Fibroblast of villous mesenchyme (primary cell): ENCODE measurements at regions not wholly inside any gene's neighbourhood (a gene's known extent, or its start where the extent isn't known, plus 50 kb on each side); places are given as distances from the start of the nearest gene placed in this dataset.
"Not testable (repeated sequence)": the region's sequence is repeated elsewhere in the genome, so short reads cannot be mapped to it uniquely, and the experiment has no call there.

ENCODE experiments used
- DNase-seq: peaks from one replicate; pipeline ENCODE4 v3.0.0-alpha.2; 2010; ENCODE audit warnings: low read depth
- H3K4me3 ChIP-seq: 2 replicates; pipeline ENCODE4 v1.5.1; 2011; ENCODE audit warnings: low read depth, mild to moderate bottlenecking, low read length
- TF ChIP-seq, protein P1 (sequence below): IDR thresholded peaks from 2 replicates; pipeline ENCODE4 v1.5.1; 2012; ENCODE audit warnings: low read depth, mild to moderate bottlenecking, low read length; ENCODE audit not compliant: insufficient read depth

DNA sequence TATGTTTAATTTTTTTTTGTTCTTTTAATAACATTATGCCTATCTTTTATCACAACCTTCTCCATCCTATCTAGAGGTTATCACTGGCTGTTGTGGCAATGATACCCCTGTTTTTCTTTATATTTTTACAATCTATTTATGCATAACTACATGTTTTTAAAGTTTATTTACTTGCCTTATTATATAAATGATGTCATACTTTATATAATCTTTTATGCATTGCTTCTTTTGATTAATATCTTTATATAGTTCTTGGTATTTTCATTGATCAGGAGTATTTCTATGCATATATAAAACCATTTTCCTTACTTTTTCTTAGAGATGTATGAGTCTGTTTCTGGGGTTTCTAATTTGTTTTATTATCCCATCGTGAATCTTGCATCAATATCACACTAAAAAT, 719.8 kb upstream of the RAG2 start:
- TF ChIP-seq, protein P1, sequence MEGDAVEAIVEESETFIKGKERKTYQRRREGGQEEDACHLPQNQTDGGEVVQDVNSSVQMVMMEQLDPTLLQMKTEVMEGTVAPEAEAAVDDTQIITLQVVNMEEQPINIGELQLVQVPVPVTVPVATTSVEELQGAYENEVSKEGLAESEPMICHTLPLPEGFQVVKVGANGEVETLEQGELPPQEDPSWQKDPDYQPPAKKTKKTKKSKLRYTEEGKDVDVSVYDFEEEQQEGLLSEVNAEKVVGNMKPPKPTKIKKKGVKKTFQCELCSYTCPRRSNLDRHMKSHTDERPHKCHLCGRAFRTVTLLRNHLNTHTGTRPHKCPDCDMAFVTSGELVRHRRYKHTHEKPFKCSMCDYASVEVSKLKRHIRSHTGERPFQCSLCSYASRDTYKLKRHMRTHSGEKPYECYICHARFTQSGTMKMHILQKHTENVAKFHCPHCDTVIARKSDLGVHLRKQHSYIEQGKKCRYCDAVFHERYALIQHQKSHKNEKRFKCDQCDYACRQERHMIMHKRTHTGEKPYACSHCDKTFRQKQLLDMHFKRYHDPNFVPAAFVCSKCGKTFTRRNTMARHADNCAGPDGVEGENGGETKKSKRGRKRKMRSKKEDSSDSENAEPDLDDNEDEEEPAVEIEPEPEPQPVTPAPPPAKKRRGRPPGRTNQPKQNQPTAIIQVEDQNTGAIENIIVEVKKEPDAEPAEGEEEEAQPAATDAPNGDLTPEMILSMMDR: no peak
- DNase-seq: no peak
- H3K4me3 ChIP-seq: no peak overlapping the region

DNA sequence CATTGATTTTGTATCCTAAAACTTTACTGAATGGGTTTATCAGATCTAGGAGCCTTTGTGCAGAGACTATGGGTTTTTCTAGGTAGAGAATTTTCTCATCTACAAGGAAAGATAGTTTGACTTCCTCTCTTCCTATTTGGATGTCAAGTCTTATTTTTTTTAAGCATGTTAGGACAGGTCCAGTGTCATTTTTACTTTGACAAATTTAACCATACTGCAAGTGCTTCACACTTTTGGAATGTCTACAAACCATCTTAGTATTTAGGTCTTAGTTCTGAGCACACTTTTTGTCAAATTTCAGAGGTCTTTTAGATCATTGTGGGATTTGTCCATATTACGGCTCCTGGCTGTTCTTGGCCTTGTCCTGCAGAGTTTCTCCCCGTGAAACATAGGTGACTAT, 715.2 kb upstream of the RAG2 start:
- TF ChIP-seq, protein P1: no peak
- no peak for DNase-seq
- no peak overlapping the region for H3K4me3 ChIP-seq

DNA sequence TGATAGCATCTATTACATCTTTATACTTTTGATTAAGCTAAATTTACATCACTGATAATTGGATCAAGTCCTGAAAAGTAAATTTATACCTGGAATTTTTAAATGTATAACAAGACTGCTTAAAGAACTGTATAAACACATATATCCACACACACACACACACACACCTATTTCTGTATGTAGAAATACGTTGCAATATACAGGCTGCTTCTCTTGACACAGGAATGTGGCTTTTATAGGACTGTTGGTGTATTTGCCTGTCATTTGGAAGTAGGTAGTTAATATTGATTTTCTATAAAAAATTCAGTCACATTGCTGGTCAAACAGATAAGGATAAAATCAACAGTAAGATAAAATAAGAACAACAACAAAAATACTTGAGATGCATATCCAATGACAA, 708.5 kb upstream of the RAG2 start:
- no peak overlapping the region for H3K4me3 ChIP-seq
- no peak for DNase-seq
- TF ChIP-seq, protein P1: no peak

DNA sequence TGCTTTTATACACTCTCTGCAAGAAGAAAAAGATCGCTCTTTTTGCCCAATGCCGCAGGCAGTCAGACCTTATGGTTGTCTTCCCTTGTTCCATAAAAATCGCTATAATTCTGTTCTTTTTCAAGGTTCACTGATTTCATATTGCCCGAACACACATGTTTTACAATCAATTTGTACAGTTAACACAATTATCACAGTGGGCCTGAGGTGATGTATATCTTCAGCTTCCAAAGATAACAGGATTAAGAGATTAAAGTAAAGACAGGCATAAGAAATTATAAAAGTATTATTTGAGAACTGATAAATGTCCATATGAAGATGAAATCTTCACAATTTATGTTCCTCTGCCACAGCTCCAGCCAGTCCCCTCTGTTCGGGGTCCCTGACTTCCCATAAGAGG, 703.4 kb upstream of the RAG2 start:
- DNase-seq, H3K4me3 ChIP-seq: not testable (repeated sequence)

DNA sequence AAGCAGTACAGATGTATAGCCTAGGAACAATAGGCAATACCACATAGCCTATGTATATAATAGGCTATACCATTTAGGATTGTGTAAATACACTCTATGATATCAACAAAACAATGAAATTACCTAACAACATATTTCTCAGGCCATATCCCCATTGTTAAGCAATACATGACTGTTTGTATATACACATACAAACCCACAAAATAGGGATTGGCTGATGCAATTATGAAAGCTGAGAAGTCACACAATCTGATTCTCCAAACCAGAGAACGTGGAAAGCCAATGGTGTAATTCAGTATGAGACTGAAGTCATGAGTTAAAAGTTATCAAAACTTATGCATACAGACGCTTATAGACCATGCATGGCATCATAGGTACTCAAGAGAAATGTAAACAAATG, 700.1 kb upstream of the RAG2 start:
- no peak for DNase-seq
- TF ChIP-seq, protein P1: no peak
- H3K4me3 ChIP-seq: no peak overlapping the region

DNA sequence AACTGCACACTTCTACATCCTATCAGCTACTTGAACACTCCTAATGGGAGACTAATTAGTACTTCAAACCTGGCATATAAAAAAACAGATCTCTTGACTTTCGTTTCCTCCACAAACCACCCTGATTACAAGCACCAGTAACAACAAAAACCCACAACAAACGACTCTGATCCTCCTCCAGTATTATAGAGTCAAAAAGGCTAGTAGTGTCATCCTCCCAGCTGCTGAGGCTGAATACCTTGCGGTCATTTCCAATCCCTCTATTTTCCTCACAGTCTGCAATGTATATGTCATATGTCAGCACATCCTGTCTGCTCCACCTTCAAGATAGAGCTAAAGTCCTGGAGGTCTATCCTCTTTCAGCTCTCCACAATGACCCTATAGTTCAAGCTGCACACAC, 688.9 kb upstream of the RAG2 start:
- DNase-seq: no peak
- TF ChIP-seq, protein P1: no peak
- H3K4me3 ChIP-seq: no peak overlapping the region

DNA sequence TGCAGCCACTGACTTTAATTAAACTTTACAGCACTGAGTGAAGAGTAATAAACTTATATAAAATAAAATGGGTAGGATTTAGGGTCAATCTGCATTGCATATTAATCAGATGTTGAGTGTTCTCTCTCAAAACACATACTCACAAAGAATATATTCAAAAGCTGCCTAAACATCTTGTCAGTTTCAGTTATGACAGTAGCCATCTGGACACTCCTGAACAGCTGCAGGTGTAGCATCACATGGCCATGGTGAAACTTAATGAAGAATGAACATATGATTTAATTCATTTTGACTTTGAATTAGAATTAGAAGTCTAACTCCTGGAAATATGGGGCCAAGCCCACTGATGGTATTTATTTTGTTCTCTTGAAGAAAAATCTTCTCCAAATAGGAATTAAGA, 684.3 kb upstream of the RAG2 start:
- no peak for DNase-seq
- TF ChIP-seq, protein P1: no peak
- no peak overlapping the region for H3K4me3 ChIP-seq
